Epithelial cell of prostate (primary cell): ENCODE measurements at regions not wholly inside any gene's neighbourhood (a gene's known extent, or its start where the extent isn't known, plus 50 kb on each side); places are given as distances from the start of the nearest gene placed in this dataset.
"Not testable (repeated sequence)": the region's sequence is repeated elsewhere in the genome, so short reads cannot be mapped to it uniquely, and the experiment has no call there.

ENCODE experiments used
- DNase-seq: peaks from one replicate; pipeline ENCODE4 v3.0.0-alpha.2; 2011; ENCODE audit warnings: low read depth, low spot score
- H3K27ac ChIP-seq: fragments of 450-650 bp; 2 replicates; pipeline ENCODE4 v1.5.1; 2017; ENCODE audit warnings: mild to moderate bottlenecking

DNA sequence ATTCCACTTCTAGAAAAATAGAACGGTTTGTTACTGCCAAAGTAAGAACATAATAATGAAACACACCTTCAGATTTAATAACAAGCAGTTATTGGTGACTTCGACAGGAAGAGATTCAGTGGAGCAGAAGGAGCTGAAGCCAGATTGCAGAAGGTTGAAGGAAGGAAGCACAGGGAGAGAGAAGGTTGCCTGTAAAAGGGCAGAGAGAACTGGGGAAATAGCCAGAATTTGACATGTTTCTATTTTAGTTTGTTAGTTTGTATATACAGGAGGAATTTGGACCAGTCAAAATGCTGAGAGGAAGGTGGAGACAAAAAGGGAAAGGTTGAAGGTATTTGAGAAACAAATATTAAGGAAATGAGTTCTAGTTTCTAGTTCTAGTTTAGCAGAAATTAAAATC is 269.2 kb upstream of the ELAVL2 start:
- DNase-seq = no peak
- H3K27ac ChIP-seq = no peak overlapping the region

DNA sequence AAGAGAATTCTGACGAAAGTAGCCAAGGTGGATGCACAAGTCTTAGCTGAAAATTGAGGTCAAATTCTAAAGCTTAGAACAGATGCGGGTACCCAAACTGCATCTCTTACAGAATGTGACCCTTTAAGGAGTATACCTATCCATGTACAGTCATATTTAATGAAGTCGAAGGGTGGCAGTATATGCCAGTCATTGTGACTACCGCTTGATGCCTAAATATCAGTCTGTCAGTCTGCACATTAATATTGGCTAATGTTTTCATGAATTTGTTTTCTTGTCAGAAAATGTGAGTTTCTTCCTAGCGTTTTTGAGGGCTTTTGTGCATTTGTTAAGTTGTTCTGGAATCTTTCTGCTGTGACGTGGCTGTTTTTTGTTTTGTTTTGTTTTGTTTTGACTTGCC is 264.5 kb upstream of the ELAVL2 start:
- DNase-seq = no peak

DNA sequence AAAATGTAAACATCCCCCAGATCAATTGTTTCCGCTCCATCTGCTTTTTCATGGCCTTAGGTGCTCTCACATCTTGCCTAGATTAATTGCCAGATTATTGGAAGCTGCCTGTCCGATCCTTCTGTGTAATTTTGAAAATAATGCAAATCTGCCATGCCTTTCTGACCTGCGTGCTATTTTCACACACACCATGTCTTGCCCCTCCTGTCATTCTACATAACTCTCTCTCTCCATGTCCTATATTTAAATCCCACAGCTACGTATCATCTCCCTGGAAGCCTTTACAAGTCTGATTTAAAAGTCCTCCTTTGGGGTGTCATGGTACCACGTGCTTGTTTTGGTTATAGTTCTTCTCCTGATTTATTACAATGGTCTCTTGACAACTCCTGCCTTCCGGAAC is 247.6 kb upstream of the ELAVL2 start:
- no peak overlapping the region for H3K27ac ChIP-seq
- no peak for DNase-seq

More for the DNA sequence above, 264.5 kb upstream of the ELAVL2 start:
- no peak overlapping the region for H3K27ac ChIP-seq

DNA sequence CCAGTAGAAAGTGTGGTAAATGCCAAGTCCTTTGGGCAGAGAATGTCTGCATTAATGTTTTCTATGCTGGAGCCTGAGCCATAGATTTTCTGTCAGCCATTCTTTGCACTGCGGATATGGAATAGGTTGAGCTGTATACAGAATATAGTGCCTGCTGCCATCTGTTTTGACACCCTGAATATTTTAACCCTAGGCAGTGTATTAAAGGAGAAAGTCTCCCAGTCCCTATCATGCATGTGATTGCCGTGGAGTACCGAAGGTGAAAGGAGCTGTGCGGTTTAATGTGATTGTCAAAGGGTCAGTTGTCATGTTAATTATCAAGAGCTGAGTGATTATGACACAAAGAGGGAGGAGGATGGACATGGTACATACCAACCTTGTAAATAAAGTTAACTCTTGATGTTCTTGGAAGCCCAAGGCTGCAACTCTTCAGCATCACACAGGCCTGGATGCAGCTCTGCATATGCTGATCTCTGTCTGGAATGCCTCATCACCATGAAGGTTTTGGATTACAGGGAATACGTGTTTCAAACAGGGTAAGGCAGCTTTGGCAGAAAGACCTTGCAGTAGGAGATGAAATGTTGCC is 247.1 kb upstream of the ELAVL2 start:
- no peak for DNase-seq
- no peak overlapping the region for H3K27ac ChIP-seq

DNA sequence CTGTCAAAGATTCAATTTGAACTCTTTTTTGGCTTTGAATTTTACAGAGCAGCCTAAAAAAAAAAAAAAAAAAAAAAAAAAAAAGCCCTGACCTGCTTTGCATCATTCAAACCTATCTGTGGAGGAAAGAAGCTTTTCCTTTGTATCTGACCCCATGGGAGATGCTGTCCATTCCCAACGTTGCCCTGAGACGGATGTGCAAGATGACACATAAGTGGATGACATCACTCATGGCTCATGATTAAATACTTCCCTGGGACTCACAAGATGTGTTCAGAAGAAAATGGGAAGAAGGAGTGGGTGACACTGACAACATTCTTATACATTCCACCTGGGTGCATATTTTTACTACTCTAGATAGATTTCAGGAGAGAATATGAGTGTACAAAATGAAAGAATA is 245.7 kb upstream of the ELAVL2 start:
- no peak for DNase-seq

DNA sequence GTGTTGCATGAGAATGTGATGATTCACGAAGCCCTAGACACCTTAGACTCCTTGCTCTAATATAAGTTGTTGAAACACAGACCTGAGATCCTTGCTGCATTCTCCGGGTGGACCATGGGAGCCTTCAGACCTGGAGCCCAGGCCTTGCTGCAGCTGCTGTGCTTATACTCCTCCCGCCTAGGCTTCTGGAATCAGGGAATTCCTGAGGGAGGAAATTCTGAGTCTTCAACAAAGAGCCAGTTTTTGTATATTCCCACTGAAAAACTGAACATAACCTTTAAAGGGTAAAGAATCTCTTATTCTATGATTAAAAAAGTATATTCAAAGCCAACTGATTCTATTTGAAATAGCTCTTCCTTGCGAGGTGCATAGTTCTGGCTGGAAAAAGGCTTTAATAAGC is 245.1 kb upstream of the ELAVL2 start:
- no peak overlapping the region for H3K27ac ChIP-seq
- no peak for DNase-seq

More for the DNA sequence above, 245.7 kb upstream of the ELAVL2 start:
- no peak overlapping the region for H3K27ac ChIP-seq

DNA sequence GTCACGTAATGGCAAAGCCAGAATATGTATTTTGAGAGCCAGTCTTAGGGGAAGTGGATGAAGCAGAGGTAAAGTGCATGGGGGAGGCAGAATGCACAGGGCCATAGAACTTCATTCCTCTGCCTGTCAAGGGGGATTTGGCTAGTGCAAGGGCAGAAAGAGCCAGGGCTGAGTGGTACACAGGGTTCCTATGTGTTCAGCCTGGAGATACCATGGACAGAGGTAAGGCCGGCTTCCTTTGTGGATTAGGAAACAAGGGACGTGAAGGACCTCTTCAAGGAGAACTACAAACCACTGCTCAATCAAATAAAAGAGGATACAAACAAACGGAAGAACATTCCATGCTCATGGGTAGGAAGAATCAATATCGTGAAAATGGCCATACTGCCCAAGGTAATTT is 241.1 kb upstream of the ELAVL2 start:
- H3K27ac ChIP-seq, DNase-seq: not testable (repeated sequence)

DNA sequence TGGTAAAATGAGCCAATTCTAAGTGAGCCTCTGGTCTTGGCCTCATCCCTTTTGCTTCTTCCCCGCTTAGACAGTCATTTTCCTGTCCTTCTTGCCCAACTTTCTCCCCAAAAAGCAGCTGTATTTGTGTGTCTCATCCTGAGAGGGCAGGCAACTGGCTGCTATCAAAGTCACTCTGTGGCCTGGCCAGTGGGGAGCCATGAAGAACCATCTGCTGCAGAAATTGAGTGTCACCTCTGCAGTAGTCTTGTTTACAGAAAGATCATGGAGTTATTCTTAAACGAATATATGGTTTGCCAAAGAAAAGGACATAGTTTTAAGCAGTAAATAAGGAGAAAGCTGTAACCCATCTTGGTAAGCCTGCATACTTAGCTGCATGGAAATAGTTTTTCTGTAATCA is 233.6 kb upstream of the ELAVL2 start:
- no peak for DNase-seq
- H3K27ac ChIP-seq = no peak overlapping the region

DNA sequence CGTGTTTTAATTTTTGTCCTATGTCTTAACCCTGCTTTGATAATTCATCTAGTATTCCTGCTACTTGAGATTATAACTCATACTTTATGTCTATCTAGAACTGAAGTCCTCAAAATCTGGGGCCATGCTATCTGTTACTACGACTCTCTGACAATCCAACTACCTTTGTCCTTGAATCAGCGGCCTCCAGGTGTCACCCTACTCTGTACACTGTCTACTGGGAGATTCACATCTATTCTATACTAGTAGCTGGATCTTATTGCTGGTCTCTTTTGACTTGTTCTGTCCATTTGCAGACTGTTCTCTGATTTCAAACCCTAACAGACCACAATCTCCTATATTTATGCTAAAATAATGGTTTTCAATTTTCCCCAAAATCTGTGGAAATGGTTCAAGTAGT is 225.5 kb upstream of the ELAVL2 start:
- no peak for DNase-seq
- H3K27ac ChIP-seq = no peak overlapping the region

DNA sequence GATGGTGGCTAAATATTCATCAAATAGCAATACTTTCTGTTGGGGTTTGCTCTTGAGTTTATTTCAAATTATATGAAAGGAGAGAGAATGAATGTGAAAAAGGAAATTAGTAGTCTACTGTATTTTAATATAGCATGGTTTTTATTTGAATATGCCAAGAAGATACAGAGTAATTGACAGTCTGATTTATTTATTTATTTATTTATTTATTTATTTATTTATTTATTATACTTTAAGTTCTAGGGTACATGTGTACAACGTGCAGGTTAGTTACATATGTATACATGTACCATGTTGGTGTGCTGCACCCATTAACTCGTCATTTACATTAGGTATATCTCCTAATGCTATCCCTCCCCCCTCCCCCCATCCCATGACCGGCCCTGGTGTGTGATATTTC is 224.2 kb upstream of the ELAVL2 start:
- not testable (repeated sequence) for DNase-seq, H3K27ac ChIP-seq

DNA sequence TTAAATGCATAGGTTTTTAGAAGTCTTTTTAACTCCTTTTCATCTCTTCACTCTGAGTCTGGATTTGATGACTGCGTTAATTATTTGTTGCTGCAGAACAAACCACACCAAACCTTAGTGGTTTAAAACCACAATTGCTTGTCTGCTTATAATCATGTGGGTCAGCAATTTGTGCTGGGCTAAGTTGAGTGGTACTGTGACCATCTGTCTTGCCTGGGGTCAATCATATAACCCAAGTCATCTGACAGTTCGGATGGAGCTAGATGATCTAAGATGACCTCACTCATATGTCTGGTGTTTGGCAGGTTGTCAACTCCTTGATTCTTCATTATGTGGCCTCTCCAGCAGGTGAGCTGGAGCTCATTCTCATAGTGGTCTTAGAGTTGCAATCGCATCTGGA is 219.1 kb upstream of the ELAVL2 start:
- no peak for DNase-seq
- H3K27ac ChIP-seq = no peak overlapping the region

DNA sequence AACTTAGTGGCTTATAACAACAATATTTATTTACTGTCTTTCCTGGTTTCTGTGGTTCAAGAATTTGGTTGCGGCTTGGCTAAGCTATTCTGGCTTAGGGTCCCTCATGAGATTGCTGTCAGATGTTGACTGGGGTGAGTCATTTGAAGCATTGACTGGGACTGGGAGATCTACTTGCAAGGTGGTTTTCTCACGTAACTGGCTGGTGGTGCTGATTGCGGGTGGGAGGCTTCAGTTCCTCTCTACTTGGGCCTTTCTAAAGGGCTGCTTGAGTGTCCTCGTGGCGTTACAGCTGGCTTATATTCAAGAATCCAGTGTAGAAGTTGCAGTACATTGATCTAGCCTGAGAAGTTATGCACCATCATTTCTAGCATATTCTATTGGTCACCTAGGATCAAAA is 218.5 kb upstream of the ELAVL2 start:
- no peak for DNase-seq
- H3K27ac ChIP-seq = no peak overlapping the region

DNA sequence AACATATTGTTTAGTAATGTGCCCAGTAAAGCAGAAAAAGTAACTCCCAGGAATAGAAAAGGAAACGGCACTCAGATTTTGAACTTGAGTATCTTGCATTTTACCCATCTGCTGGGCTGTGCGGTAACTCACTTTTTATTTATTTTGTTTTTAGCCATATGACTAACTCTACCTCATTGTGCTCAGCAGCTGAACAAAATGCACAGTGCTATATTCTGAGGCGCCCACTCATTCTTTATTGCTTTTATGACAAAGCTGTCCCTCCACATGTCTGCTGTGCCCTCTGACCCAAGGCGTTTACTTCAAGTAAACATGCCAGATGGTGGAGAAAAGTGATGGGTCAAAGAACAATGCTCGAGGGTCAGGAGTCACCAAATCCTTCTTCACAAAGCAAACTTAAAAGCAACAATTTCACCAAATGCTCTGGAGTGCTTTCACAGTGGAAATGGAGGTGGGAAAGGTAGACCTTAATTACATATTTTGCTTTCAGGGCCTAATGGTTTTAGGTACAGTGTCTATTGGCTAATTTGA is 215.2 kb upstream of the ELAVL2 start:
- no peak overlapping the region for H3K27ac ChIP-seq
- no peak for DNase-seq

DNA sequence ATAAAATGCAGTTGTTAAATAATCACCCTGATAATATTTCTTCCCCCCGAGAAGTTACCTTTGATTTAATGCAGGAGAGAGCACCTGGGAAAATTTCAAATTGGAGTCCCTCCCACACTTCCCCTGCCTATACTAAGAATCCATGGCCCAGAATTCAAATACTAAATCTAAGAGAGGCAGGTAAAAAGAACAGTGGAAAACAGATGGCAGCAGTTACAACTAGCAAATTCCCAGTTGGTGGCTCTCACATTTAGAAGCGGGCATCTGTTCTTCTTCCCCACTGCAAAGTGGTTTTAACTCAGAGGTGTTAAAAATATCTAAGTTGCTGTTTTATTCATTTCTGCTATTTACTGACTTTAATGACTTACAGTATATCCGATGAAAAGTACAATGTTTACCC is 210.4 kb upstream of the ELAVL2 start:
- no peak for DNase-seq
- H3K27ac ChIP-seq = no peak overlapping the region

DNA sequence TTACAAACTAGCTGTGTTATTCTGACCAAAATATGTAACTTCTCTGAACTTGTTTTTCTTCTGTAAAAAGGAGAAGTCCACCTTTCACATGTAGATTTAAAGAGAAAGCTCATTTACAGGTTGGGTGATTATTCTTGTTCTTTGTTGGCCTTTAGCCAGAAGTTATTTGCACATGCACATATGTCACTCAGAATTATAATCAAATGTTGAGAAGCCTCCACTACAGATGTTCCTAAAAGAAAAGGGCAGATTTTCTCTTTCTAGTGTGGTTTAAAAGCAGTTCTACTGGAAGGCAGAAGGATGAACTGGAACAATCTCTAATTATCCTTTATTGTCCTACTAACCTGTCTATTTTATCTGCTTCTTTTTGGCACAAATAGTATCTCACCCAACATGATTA is 209.8 kb upstream of the ELAVL2 start:
- DNase-seq = no peak
- no peak overlapping the region for H3K27ac ChIP-seq

DNA sequence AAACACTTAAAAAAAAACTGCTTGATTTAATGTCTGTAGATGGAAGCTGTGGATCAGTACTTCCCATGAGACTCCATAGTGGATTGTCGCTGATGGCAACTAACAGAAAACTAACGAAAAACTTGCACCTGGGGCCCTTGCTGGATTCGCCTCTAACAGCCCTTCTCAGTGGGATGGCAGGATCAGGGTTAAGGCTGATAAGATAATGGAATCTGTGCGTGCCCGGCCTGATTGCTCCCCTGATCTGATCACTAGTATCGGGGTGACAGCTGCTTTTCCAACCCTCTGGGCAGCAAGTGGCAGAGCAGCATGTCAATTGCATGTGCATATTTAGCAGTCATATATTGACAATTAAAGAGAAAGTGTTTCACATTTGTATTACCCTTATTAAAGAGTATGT is 185.8 kb upstream of the ELAVL2 start:
- no peak overlapping the region for H3K27ac ChIP-seq
- DNase-seq = no peak

DNA sequence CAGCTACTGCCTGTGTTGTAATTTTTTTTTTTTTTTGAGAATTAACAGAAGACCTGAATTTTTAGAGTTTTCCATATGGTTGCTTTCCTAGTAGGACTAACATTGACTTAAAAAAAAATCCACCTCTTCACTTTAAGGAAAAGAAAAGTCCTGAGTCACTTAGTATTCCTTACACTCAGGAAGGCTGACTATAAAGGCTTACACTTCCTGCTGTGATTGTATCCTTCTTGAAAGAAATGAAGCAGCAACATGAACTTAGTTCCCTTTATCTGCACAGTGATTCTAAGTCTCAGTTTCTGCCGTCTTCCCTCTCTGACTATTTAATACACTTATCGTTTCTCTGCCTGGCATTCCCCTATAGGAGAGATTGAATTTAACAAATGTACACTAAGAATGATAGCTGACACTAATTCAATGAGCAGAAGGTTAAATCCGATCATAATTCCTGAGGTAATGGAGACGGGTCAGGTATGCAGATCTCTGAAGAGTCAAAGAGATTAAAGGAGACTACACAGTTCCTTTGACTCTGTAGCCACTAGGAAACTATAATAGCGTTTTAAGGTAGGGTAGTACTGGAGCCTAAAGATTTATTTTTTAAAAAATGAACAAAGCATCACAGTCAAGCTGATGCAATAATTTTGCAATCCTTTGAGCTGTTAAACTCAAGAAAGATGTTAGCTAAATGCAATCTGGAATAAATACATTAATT is 185.1 kb upstream of the ELAVL2 start:
- no peak for DNase-seq
- H3K27ac ChIP-seq = no peak overlapping the region

DNA sequence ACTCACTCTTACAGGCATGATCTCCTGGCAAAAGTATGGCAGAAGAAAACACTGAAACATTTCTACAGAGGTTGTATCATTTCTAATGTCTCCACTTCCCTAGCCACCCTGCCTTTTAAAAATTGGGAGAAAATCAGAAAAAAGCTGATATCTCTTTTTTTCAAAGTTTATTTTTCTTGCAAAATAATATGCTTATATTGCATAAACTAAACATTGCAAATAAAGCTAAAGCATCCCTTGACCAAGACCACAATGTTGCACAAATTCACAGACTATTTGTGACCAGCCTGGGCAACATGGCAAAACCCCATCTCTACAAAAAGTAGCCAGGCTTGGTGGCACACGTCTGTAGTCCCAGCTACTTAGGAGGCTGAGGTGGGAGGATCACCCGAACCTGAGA is 183.3 kb upstream of the ELAVL2 start:
- no peak overlapping the region for H3K27ac ChIP-seq
- no peak for DNase-seq

DNA sequence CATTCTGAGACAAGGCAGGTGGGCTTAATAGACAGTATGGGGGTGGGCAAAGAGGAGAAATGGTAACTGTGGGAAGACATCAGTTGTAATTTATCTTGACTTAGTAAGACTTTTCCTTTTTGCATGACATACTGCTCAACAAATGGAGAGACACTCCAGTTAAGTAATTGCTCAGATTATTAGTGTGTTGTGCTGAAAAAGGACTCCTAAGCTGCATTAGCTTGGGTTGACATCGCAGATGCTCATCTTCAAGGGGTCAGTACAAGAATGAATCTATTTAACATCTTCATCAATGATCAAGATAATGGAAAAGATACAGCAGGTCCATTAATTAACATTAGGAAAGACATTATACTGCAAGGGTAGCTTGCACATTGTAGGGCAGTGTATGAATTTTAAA is 181.1 kb upstream of the ELAVL2 start:
- DNase-seq = no peak

DNA sequence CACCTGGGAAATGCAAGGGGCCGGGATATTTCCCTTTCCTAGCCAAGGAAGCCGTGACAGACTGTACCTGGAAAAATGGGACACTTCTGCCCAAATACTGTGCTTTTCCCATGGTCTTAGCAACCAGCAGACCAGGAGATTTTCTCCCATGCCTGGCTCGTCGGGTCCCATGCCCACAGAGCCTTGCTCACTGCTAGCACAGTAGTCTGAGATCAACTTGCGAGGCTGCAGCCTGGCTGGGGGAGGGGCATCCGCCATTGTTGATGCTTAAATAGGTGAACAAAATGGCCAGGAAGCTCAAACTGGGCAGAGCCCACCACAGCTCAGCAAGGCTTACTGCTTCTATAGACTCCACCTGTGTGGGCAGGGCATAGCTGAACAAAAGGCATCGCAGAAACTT is 165.8 kb upstream of the ELAVL2 start:
- H3K27ac ChIP-seq, DNase-seq: not testable (repeated sequence)

More for the DNA sequence above, 181.1 kb upstream of the ELAVL2 start:
- H3K27ac ChIP-seq = no peak overlapping the region

DNA sequence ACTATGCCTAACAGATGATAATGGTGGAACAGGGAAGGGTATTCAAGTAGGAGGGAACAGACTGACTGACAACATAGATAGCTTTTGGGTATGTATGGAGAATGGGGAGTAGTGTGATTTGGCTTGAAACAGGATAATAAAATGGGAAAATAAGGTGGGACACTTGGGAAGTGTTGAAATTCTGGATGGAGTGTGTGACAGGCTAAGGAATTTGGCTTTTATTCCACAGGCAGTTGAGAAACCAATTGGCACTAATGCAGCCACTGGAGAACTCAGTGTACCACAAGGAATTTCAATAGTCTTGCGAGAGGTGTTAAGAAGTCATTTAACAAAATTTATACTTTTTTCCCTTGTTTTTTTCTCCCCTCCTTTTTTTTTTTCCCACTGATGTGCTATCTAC is 153.5 kb upstream of the ELAVL2 start:
- no peak for DNase-seq
- no peak overlapping the region for H3K27ac ChIP-seq

DNA sequence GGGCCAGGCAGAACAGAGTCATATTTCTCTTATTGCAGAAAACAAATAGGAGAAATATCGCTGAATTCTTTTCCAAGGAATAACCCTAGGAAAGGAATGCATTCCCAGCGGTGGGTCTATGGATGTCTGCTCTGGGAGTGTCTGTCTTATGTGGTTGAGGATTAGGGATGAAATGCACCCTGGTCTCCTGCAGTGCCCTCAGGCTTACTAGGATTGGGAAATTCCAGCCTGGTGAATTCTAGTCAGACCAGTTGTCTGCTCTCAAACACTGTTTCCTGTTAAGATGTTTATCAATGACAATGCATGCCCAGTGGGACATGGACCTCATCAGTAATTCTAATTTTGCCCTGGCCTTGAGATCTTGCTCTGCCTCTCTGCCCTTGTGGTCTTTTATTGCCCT is 136.1 kb upstream of the ELAVL2 start:
- no peak for DNase-seq
- H3K27ac ChIP-seq = no peak overlapping the region
